ENCODE measurements at regions not wholly inside any gene's neighbourhood (a gene's known extent, or its start where the extent isn't known, plus 50 kb on each side); places are given as distances from the start of the nearest gene placed in this dataset.

- TF ChIP-seq ZNF664 (tag by site-specific recombination; IDR thresholded peaks at IDR 0.05), result no peak
- TF ChIP-seq, protein P1, sequence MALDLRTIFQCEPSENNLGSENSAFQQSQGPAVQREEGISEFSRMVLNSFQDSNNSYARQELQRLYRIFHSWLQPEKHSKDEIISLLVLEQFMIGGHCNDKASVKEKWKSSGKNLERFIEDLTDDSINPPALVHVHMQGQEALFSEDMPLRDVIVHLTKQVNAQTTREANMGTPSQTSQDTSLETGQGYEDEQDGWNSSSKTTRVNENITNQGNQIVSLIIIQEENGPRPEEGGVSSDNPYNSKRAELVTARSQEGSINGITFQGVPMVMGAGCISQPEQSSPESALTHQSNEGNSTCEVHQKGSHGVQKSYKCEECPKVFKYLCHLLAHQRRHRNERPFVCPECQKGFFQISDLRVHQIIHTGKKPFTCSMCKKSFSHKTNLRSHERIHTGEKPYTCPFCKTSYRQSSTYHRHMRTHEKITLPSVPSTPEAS (tag by site-specific recombination; IDR thresholded peaks at IDR 0.05), result 0 out of 2 replicates have a peak, but pooled peaks have one; percentile 12
- no peak for TF ChIP-seq ZNF670 (tag by site-specific recombination; IDR thresholded peaks at IDR 0.05; ENCODE audit: low read depth)
- no peak for TF ChIP-seq ZNF404 (tag by site-specific recombination; IDR thresholded peaks at IDR 0.05)
- TF ChIP-seq ZFP3 (tag by site-specific recombination; IDR thresholded peaks at IDR 0.05; ENCODE audit: low read depth), result no peak
- no peak for TF ChIP-seq ZNF221 (tag by site-specific recombination; IDR thresholded peaks at IDR 0.05; ENCODE audit: borderline replicate concordance)
- no peak for TF ChIP-seq ZNF596 (tag by site-specific recombination; IDR thresholded peaks at IDR 0.05)
- TF ChIP-seq ZBTB26 (tag by site-specific recombination; optimal IDR thresholded peaks at IDR 0.05), result no peak
- no peak for TF ChIP-seq KLF1 (tag by site-specific recombination; IDR thresholded peaks at IDR 0.05)
- no peak for TF ChIP-seq ZNF16 (tag by site-specific recombination; IDR thresholded peaks at IDR 0.05; ENCODE audit: low read depth)
- TF ChIP-seq, protein P2, sequence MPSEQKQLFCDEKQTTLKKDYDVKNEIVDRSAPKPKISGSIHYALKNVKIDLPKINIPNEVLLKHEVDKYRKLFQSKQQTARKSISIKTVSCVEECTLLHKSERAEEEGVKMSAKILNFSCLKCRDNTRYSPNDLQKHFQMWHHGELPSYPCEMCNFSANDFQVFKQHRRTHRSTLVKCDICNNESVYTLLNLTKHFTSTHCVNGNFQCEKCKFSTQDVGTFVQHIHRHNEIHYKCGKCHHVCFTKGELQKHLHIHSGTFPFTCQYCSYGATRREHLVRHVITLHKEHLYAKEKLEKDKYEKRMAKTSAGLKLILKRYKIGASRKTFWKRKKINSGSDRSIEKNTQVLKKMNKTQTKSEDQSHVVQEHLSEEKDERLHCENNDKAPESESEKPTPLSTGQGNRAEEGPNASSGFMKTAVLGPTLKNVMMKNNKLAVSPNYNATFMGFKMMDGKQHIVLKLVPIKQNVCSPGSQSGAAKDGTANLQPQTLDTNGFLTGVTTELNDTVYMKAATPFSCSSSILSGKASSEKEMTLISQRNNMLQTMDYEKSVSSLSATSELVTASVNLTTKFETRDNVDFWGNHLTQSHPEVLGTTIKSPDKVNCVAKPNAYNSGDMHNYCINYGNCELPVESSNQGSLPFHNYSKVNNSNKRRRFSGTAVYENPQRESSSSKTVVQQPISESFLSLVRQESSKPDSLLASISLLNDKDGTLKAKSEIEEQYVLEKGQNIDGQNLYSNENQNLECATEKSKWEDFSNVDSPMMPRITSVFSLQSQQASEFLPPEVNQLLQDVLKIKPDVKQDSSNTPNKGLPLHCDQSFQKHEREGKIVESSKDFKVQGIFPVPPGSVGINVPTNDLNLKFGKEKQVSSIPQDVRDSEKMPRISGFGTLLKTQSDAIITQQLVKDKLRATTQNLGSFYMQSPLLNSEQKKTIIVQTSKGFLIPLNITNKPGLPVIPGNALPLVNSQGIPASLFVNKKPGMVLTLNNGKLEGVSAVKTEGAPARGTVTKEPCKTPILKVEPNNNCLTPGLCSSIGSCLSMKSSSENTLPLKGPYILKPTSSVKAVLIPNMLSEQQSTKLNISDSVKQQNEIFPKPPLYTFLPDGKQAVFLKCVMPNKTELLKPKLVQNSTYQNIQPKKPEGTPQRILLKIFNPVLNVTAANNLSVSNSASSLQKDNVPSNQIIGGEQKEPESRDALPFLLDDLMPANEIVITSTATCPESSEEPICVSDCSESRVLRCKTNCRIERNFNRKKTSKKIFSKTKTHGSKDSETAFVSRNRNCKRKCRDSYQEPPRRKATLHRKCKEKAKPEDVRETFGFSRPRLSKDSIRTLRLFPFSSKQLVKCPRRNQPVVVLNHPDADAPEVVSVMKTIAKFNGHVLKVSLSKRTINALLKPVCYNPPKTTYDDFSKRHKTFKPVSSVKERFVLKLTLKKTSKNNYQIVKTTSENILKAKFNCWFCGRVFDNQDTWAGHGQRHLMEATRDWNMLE (tag by site-specific recombination; conservative IDR thresholded peaks at IDR 0.05; ENCODE audit: low read depth), result peak; percentile 59; the same call in 1 of the 2 replicates
- TF ChIP-seq ZNF138 (tag by site-specific recombination; IDR thresholded peaks at IDR 0.05; ENCODE audit: borderline replicate concordance), result no peak
- no peak; the same call in 1 of the 2 replicates for TF ChIP-seq GLI4 (tag by site-specific recombination; IDR thresholded peaks at IDR 0.05)
- no peak for TF ChIP-seq ZNF530 (tag by site-specific recombination; IDR thresholded peaks at IDR 0.05; ENCODE audit: low read depth)
- no peak for TF ChIP-seq ZNF658 (tag by site-specific recombination; IDR thresholded peaks at IDR 0.05)
- no peak for TF ChIP-seq ZNF645 (tag by site-specific recombination; IDR thresholded peaks at IDR 0.05)
- peak; percentile 32; the same call in 1 of the 2 replicates for TF ChIP-seq SP3 (tag by site-specific recombination; IDR thresholded peaks at IDR 0.05)
- TF ChIP-seq GLI2 (tag by site-specific recombination; IDR thresholded peaks at IDR 0.05; ENCODE audit: borderline replicate concordance, low read depth), result no peak
- TF ChIP-seq SALL2 (tag by site-specific recombination; IDR thresholded peaks at IDR 0.05; ENCODE audit: borderline replicate concordance), result no peak
- TF ChIP-seq ZNF473 (tag by site-specific recombination; IDR thresholded peaks at IDR 0.05), result no peak
- no peak; the same call in 1 of the 2 replicates for TF ChIP-seq YY2 (tag by site-specific recombination; IDR thresholded peaks at IDR 0.05)
- TF ChIP-seq ZNF169 (tag by site-specific recombination; IDR thresholded peaks at IDR 0.05), result no peak
- TF ChIP-seq ZNF791 (tag by site-specific recombination; IDR thresholded peaks at IDR 0.05), result no peak
- no peak for TF ChIP-seq ZNF768 (tag by site-specific recombination; IDR thresholded peaks at IDR 0.05)
- no peak for TF ChIP-seq ZNF549 (tag by site-specific recombination; IDR thresholded peaks at IDR 0.05)
- no peak for TF ChIP-seq ZNF48 (tag by site-specific recombination; IDR thresholded peaks at IDR 0.05)
- no peak for TF ChIP-seq GFI1B (tag by site-specific recombination; IDR thresholded peaks at IDR 0.05)
- TF ChIP-seq ZNF843 (tag by site-specific recombination; IDR thresholded peaks at IDR 0.05), result no peak; the same call in 1 of the 2 replicates
- TF ChIP-seq ZNF529 (tag by site-specific recombination; IDR thresholded peaks at IDR 0.05; ENCODE audit: insufficient replicate concordance), result no peak
- peak; percentile 32; the same call in 1 of the 2 replicates for TF ChIP-seq ZNF394 (tag by site-specific recombination; IDR thresholded peaks at IDR 0.05; ENCODE audit: borderline replicate concordance)
- TF ChIP-seq ZNF248 (tag by site-specific recombination; IDR thresholded peaks at IDR 0.05), result no peak
Observed at GRCh38 chr5:96572864-96573512, 89.2 kb upstream of the CAST start (continued).
